GM21528 (cell line): ENCODE measurements at regions not wholly inside any gene's neighbourhood (a gene's known extent, or its start where the extent isn't known, plus 50 kb on each side); places are given as distances from the start of the nearest gene placed in this dataset.
"Not testable (repeated sequence)": the region's sequence is repeated elsewhere in the genome, so short reads cannot be mapped to it uniquely, and the experiment has no call there.

ENCODE experiments used
- ATAC-seq: cut with Tn5 transposase; IDR thresholded peaks from one replicate; pipeline ENCODE4 v1.9.1; 2021; ENCODE audit warnings: mild to moderate bottlenecking, moderate library complexity; ENCODE audit not compliant: unreplicated experiment, low FRiP score

GRCh38 chr5:40165789-40166728 lies 513.7 kb upstream of the PTGER4 start:
- ATAC-seq = no peak

DNA sequence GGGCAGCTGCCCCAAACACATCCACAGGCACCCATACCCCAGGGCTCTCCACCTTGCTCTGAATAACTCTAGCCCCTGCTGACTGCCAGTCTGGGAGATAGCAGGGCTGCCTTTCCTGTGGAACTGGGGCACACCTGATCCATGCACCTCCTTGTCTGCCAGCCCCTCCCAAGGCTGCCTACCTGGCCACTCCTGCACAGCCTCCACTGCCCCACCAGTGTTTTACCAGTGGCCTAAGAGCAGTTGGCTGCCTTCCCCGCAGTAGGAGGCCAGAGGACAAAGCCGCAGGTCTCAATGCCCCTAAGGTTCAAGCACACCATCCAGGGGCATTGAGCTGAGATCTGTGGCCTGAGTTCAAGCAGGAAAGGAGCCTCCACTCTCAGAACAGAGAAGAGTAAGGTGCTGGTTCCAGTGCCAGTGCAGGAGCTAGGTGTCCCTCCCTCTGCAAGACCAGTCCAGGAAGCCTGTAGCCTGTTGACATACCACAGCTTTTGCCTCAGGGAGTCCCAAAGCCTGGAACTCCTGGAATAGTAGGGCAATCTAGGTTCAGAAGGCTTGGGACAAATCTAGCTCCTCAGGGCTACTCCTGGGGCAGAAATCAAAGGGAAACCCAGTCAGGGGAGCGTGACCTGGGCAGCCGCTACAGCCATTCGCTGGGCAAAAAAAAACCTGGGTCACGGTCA lies 514.5 kb upstream of the PTGER4 start:
- no peak for ATAC-seq

DNA sequence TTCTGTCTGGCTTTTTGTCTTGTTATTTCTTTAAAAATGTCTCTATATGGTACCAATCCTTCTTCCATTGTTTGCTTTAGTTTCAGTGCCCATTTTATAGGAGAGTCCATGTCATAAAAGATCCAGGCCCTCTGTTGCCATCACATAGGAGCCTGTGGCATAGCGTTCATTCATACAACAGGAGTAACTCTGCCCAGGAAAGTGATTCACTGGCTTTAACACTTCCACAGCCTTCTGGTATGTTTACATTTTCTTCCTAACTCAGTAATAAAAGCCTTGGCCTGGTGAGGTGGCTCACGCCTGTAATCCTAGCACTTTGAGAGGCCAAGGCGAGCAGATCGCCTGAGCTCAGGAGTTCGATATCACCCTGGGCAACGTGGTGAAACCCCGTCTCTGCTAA lies 519.3 kb upstream of the PTGER4 start:
- no peak for ATAC-seq

GRCh38 chr5:40154194-40154593 lies 525.5 kb upstream of the PTGER4 start:
- no peak for ATAC-seq

GRCh38 chr5:40150896-40151295 lies 528.8 kb upstream of the PTGER4 start:
- ATAC-seq = no peak

DNA sequence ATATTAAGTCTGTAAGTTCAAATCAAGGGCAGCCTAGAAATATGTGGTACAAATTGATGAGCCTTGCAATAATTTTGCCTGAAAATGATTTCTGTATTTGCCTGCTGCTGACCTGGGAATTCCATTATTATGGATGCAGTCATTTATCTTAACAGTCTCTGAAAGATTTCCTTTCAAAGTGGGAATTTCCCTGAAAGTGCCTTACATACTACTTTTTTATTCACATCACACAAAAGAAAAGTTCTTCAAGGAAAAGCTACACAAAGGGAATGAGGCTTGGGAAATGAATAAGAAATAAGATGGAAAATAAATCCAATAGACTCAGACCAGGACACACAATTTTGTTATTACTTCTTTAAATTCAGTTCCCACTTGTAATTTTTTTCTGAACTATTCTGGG lies 537.8 kb upstream of the PTGER4 start:
- ATAC-seq = no peak

DNA sequence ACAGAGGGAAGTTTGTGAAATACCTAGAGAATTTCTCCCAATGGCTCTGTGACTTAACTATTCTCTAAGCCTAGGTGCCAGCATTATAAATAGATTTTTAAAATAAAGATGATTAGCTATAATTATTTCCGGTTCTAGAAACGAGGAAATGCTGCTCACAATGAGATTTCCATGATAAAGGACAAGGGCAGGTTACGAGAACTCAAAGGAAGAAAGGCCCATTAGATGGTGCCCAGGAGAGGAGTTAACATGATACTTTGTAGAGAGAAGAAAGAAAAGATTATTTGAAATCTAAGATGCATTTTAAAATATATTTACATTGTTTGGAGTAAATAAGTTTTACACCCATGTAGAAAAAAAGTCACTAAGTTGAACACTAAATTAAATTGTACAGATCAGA lies 538.3 kb upstream of the PTGER4 start:
- ATAC-seq = no peak

- no peak for ATAC-seq
Measured at GRCh38 chr5:40137223-40137622, 542.5 kb upstream of the PTGER4 start.

DNA sequence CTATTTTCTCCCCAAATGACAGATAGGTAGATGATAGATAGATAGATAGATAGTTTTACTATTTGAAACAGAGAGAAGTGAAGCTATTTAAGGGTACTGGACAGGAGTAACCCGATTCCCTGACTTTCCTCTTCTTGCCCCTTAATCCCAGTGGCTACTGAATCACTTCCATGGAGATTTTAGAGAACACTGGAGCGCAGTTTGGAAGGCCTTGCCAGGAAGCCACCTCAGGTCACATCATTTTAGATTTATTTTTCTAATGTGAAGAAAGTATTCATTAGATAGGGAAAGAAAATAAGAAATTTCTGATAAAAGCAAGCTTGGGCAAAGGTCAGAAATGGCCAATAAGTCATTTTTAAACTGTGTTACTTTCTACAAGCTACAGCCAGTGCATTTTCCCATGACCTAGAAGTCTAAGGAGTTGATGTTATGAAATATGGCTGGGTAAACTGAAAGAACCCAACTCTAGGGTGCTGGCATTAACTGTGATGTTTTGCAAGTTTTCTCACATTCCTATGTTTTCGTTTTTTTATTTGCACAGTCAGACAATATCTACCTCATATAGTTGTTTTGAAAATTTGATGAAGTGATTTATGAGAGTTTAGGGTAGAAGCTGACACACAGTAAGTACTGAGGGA lies 544.7 kb upstream of the PTGER4 start:
- ATAC-seq = no peak

- no peak for ATAC-seq
Measured at GRCh38 chr5:40124367-40124766, 555.3 kb upstream of the PTGER4 start.

GRCh38 chr5:40121236-40121635 lies 558.5 kb upstream of the PTGER4 start:
- ATAC-seq = no peak

DNA sequence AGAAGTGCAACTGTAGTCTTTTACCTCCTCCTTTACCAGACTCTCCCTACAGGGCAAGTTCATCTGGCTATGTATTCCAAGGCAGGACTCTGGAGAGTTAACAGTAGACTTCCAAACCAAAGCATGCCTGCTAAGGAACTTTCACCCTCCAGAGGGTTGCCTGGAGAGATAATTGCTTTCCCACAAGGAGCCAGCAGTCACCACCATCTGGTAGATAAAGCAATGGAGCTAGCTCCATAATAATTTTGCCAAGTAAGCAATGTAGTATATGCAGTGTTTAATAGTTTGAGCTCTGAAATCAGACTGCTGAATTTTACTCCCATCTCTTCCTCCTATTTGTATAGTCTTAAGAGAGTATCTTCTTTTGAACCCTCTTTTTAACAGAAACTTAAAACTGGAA lies 566.8 kb upstream of the PTGER4 start:
- ATAC-seq = no peak

- not testable (repeated sequence) for ATAC-seq
Measured at GRCh38 chr5:40111036-40111435, 568.7 kb upstream of the PTGER4 start.

- not testable (repeated sequence) for ATAC-seq
Measured at GRCh38 chr5:40108764-40109390, 570.8 kb upstream of the PTGER4 start.

DNA sequence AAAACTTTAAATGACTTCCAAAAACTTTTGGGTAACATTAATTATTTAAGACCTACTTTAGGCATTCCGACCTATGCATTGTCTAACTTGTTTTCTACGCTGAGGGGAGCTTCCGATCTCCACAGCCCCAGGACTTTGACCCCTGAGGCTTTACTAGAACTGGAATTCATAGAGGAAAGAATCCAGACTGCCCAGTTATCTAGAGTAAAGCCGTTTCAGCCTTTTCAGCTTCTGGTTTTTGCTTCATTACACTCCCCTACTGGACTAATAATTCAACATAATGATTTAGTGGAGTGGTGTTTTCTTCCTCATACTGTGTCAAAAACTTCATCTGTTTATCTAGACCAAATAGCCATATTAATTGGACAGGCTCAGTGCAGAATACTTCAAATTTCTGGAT lies 571.9 kb upstream of the PTGER4 start:
- not testable (repeated sequence) for ATAC-seq

DNA sequence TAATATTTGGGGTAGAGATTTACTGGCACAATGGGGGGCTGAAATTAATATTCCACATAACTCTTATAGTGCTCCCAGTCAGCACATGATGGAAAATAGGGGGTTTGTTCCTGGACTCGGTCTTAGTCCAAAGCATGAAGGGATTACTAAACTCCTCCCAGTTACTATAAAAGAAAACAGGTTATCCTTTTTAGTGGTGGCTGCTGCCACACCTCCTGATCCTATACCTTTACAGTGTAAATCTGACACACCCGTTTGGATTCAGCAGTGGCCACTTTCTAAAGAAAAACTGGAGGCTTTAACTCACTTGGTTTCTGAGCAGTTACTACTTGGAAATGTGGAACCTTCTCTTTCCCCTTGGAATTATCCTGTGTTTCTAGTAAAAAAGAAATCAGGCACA lies 572.9 kb upstream of the PTGER4 start:
- no peak for ATAC-seq

- ATAC-seq = no peak
Measured at GRCh38 chr5:40098313-40098712, 581.4 kb upstream of the PTGER4 start.

DNA sequence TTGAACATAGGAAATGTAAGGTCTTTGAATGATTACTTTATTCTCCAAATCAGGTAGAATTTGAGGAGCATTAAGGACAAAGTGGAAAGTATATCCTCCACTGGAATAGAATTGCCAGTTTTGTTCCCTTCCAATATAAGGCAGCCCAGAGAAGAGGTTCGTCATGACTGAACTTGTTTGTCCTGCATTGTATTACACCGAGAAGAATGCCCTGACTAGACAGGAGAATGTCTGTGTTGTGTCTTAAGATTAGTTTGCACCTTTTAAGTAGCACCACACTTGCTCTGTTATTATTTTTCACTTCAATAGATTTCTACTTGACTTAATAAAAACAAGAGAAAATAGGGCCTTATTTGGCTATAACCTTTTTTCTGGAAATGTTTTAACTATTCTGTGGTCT lies 586.2 kb upstream of the PTGER4 start:
- ATAC-seq = no peak

DNA sequence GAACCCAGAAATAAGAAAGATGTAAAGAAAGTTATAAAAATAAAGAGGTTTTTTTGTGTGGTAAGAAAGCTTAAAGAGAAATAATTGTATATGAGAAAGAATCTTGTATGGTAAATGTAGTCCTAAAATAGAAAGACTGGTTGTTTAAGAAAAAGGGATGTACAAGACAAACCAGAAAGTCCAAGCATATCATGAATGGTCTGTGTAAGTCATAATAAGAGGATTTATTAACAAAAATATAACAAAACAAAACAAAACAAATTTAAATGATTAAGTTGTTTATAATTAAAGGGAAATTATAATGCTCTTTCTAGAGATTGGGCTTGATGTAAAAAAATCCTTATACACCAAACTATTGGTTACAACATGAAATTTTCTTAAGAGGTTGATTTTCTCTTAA lies 590.4 kb upstream of the PTGER4 start:
- no peak for ATAC-seq

DNA sequence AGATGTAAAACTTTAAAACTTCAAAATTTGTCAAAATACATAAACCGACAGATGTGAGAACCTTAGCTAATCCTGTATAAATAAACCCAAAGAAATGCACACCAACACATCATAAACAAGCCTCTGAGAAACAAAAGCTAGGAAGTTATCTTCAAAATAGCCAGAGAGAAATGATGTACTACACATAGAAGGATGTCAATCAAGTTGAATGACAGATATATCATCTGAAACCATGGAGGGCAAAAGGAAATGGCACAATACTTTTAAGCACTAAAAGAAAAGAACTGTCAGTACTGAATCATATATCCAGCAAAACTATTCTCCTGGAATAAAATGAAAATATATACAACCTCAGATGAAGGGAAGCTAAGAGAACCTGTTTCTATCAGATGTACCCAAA lies 595.1 kb upstream of the PTGER4 start:
- ATAC-seq = no peak

GRCh38 chr5:40082313-40082712 lies 597.4 kb upstream of the PTGER4 start:
- ATAC-seq = no peak
